SK-N-SH treated with all-trans-retinoic acid at 6 μM for 48 hours (cell line): ENCODE measurements at regions not wholly inside any gene's neighbourhood (a gene's known extent, or its start where the extent isn't known, plus 50 kb on each side); places are given as distances from the start of the nearest gene placed in this dataset.
A peak's percentile ranks its signal among the peaks of the same experiment; 100 is the strongest.

ENCODE experiments used
- ATAC-seq: fragments of 200-7000 bp; cut with Tn5 transposase; 3 replicates; pipeline ENCODE4 v1.9.1; 2020; ENCODE audit warnings: mild to moderate bottlenecking, moderate library complexity
- ARNTL ChIP-seq: fragments of 450-650 bp; formaldehyde crosslinking; IDR thresholded peaks from 2 replicates; pipeline ENCODE4 v1.5.0; 2020; ENCODE audit warnings: low read depth, mild to moderate bottlenecking, moderate library complexity, borderline replicate concordance
- BACH2 ChIP-seq: fragments of 250-450 bp; sonication (Bioruptor Pico); IDR thresholded peaks from 2 replicates; pipeline ENCODE4 v1.9.0; 2021; ENCODE audit warnings: mild to moderate bottlenecking, borderline replicate concordance
- CSDC2 ChIP-seq: fragments of 250-450 bp; sonication (Bioruptor Pico); IDR thresholded peaks from 2 replicates; pipeline ENCODE4 v1.5.0; 2020; ENCODE audit warnings: mild to moderate bottlenecking, moderate library complexity
- ESRRG ChIP-seq: fragments of 250-450 bp; sonication (Bioruptor Pico); IDR thresholded peaks from 2 replicates; pipeline ENCODE4 v1.6.1; 2021; ENCODE audit warnings: mild to moderate bottlenecking
- GLIS3 ChIP-seq: fragments of 250-450 bp; sonication (Bioruptor Pico); IDR thresholded peaks from 2 replicates; pipeline ENCODE4 v1.5.0; 2020; ENCODE audit warnings: mild to moderate bottlenecking, moderate library complexity
- ISL1 ChIP-seq: fragments of 250-450 bp; sonication (Bioruptor Pico); IDR thresholded peaks from 2 replicates; pipeline ENCODE4 v2.1.2; 2022; ENCODE audit warnings: mild to moderate bottlenecking, moderate library complexity
- OSR1 ChIP-seq: fragments of 250-450 bp; sonication (Bioruptor Pico); IDR thresholded peaks from 2 replicates; pipeline ENCODE4 v1.8.0; 2022; ENCODE audit warnings: moderate library complexity, mild to moderate bottlenecking, inconsistent platforms
- PPARA ChIP-seq: fragments of 250-450 bp; sonication (Bioruptor Pico); IDR thresholded peaks from 2 replicates; pipeline ENCODE4 v1.5.0; 2020; ENCODE audit warnings: mild to moderate bottlenecking, borderline replicate concordance
- SNAI2 ChIP-seq: fragments of 250-450 bp; sonication (Bioruptor Pico); IDR thresholded peaks from 2 replicates; pipeline ENCODE4 v1.5.0; 2020; ENCODE audit warnings: mild to moderate bottlenecking, moderate library complexity
- TCF4 ChIP-seq: fragments of 250-450 bp; sonication (Bioruptor Pico); IDR thresholded peaks from 2 replicates; pipeline ENCODE4 v1.8.0; 2021; ENCODE audit warnings: mild to moderate bottlenecking, moderate library complexity, borderline replicate concordance
- TOX ChIP-seq: fragments of 250-450 bp; sonication (Bioruptor Pico); IDR thresholded peaks from 2 replicates; pipeline ENCODE4 v1.8.0; 2021; ENCODE audit warnings: mild to moderate bottlenecking, moderate library complexity, borderline replicate concordance
- ZC3H10 ChIP-seq: fragments of 250-450 bp; sonication (Bioruptor Pico); IDR thresholded peaks from 2 replicates; pipeline ENCODE4 v1.5.1; 2021; ENCODE audit warnings: mild to moderate bottlenecking, moderate library complexity
- ZFP3 ChIP-seq: fragments of 250-450 bp; sonication (Bioruptor Pico); IDR thresholded peaks from 2 replicates; pipeline ENCODE4 v1.5.0; 2020; ENCODE audit warnings: mild to moderate bottlenecking, moderate library complexity
- ZFP30 ChIP-seq: fragments of 450-650 bp; formaldehyde crosslinking; IDR thresholded peaks from 2 replicates; pipeline ENCODE4 v1.5.0; 2022; ENCODE audit warnings: mild to moderate bottlenecking, moderate library complexity
- ZNF565 ChIP-seq: fragments of 450-650 bp; formaldehyde crosslinking; conservative IDR thresholded peaks from 2 replicates; pipeline ENCODE4 v1.5.0; 2020; ENCODE audit warnings: low read depth, mild to moderate bottlenecking, moderate library complexity
- ZNF70 ChIP-seq: fragments of 450-650 bp; formaldehyde crosslinking; IDR thresholded peaks from 2 replicates; pipeline ENCODE4 v1.5.0; 2020; ENCODE audit warnings: mild to moderate bottlenecking, moderate library complexity
- ZNF8 ChIP-seq: fragments of 450-650 bp; formaldehyde crosslinking; IDR thresholded peaks from 2 replicates; pipeline ENCODE4 v1.5.0; 2020; ENCODE audit warnings: mild to moderate bottlenecking, moderate library complexity
- TF ChIP-seq, protein P1 (sequence below): fragments of 250-450 bp; sonication (Bioruptor Pico); IDR thresholded peaks from 2 replicates; pipeline ENCODE4 v1.8.0; 2021; ENCODE audit warnings: low read depth, mild to moderate bottlenecking, moderate library complexity, borderline replicate concordance
- TF ChIP-seq, protein P2 (sequence below): fragments of 250-450 bp; sonication (Bioruptor Pico); IDR thresholded peaks from 2 replicates; pipeline ENCODE4 v1.5.1; 2020; ENCODE audit warnings: low read depth, mild to moderate bottlenecking, moderate library complexity
- TF ChIP-seq, protein P3 (sequence below): fragments of 250-450 bp; sonication (Bioruptor Pico); IDR thresholded peaks from 2 replicates; pipeline ENCODE4 v1.8.0; 2020; ENCODE audit warnings: mild to moderate bottlenecking, moderate library complexity, borderline replicate concordance

DNA sequence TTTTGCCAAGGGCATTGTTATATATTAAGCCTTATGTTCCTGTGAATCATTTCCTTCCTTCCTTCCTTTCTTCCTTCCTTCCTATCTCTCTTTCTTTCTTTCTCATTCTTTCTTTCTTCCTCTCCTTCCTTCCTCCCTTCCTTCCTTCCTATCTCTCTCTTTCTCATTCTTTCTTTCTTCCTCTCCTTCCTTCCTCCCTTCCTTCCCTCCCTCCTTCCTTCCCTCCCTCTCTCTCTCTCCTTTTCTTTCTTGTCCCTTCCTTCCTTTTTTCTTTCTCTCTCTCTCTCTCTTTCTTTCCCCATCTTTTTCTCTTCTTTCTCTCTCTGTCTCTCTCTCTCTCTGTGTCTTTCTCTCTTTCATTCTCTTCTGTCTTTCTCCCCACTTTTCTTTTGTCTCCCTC lies 226.6 kb downstream of the ETNK1 start:
- TF ChIP-seq SNAI2 (CRISPR knock-in tag) = no peak
- TF ChIP-seq, all 23 proteins: peak for 0
- no peak for ATAC-seq

DNA sequence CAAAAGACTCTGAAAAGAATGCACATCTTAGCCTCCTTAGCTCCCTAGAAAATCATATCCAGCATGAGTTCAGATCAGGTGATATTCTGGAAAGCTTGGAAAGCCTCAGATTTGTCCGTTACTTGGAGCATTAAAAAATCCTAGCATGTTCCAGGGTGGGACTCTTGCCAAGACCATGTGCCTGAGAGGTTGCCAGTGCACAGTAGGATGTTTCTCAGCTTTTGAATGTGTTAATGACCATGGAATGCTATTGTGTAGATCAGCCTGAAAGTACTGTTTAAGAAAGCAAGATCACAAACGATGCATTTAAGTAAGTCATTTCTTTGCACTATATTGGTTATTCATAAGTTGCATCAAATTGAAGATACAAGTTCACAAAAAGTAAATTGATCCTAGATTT lies 230.5 kb downstream of the ETNK1 start:
- ATAC-seq = no peak
- TF ChIP-seq PPARA (CRISPR knock-in tag) (no peak), CSDC2 (CRISPR knock-in tag) (no peak), TCF4 (CRISPR knock-in tag) (no peak), ZNF70 (CRISPR knock-in tag) (no peak), TOX (no peak), ESRRG (CRISPR knock-in tag) (no peak), ZFP30 (CRISPR knock-in tag) (no peak), ARNTL (no peak), ISL1 (CRISPR knock-in tag) (no peak), ZNF8 (CRISPR knock-in tag) (no peak), ZFP3 (no peak)
- TF ChIP-seq, protein P1, sequence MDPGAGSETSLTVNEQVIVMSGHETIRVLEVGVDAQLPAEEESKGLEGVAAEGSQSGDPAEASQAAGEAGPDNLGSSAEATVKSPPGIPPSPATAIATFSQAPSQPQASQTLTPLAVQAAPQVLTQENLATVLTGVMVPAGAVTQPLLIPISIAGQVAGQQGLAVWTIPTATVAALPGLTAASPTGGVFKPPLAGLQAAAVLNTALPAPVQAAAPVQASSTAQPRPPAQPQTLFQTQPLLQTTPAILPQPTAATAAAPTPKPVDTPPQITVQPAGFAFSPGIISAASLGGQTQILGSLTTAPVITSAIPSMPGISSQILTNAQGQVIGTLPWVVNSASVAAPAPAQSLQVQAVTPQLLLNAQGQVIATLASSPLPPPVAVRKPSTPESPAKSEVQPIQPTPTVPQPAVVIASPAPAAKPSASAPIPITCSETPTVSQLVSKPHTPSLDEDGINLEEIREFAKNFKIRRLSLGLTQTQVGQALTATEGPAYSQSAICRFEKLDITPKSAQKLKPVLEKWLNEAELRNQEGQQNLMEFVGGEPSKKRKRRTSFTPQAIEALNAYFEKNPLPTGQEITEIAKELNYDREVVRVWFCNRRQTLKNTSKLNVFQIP = no peak
- TF ChIP-seq, protein P2, sequence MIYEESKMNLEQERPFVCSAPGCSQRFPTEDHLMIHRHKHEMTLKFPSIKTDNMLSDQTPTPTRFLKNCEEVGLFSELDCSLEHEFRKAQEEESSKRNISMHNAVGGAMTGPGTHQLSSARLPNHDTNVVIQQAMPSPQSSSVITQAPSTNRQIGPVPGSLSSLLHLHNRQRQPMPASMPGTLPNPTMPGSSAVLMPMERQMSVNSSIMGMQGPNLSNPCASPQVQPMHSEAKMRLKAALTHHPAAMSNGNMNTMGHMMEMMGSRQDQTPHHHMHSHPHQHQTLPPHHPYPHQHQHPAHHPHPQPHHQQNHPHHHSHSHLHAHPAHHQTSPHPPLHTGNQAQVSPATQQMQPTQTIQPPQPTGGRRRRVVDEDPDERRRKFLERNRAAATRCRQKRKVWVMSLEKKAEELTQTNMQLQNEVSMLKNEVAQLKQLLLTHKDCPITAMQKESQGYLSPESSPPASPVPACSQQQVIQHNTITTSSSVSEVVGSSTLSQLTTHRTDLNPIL (CRISPR knock-in tag) = no peak

DNA sequence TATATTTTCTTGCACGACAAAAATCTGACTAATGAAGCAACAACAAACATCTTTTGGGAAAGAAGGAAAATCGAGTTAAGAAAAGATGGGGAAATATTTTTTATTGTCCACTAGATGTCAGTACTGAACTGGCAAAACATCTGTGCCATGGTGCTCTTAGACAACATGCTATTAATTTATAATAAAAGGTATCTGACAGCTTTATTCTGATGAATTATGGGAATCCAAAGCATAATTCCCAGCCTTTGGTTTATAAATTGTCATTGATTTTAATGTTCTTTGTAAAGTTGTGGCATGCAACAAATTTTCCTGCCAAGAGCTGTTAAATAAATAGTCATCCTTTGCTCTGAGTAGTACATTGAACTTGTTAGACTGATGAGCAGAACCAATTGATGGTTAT lies 231.2 kb downstream of the ETNK1 start:
- ATAC-seq = peak; percentile 54; the same call in 2 of the 3 replicates
- TF ChIP-seq ISL1 (CRISPR knock-in tag) = no peak
- TF ChIP-seq ZNF565 (CRISPR knock-in tag) = no peak
- TF ChIP-seq PPARA (CRISPR knock-in tag) = no peak
- TF ChIP-seq ESRRG (CRISPR knock-in tag) = no peak
- TF ChIP-seq BACH2 (CRISPR knock-in tag) = no peak
- TF ChIP-seq, protein P2 (CRISPR knock-in tag) = no peak
- no peak for TF ChIP-seq OSR1 (CRISPR knock-in tag)

DNA sequence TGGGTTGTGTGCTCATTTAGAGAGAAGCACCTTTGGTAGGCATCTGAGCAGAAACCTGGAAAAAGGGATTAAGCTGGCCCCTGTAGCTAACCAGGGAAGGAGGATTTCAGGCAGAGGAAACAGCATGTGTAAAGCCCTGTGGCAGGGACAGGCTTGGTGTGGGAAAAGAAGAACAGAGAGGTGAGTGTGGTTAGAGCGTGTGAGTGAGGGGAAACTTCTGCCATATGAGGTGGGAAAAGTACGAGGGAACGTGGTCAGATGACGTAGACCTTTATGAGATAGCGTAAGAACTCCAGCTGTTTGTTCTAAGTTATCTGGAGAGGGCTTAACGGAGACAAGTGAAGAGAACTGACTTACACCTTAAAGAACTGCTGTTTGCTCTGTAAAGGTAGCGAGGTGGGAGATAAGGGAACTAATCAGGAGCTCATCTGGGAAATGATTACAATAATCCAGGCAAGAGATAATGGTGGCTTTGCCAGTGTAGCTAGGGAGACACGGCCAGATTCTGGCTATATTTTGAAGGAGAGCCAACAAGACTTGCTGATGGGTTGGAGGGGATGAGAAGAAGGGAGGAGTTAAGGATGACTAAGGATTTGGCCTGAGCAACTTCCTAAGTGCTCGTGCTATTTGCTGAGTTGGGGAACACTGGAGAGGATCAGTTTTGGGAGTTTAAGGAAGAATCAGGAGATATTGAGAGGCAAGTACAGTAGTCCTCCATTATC lies 234.0 kb downstream of the ETNK1 start:
- TF ChIP-seq, protein P2 (CRISPR knock-in tag) = no peak
- TF ChIP-seq ZNF565 (CRISPR knock-in tag) (no peak), ZNF8 (CRISPR knock-in tag) (no peak), BACH2 (CRISPR knock-in tag) (no peak), ARNTL (no peak), TOX (no peak)
- TF ChIP-seq, protein P3, sequence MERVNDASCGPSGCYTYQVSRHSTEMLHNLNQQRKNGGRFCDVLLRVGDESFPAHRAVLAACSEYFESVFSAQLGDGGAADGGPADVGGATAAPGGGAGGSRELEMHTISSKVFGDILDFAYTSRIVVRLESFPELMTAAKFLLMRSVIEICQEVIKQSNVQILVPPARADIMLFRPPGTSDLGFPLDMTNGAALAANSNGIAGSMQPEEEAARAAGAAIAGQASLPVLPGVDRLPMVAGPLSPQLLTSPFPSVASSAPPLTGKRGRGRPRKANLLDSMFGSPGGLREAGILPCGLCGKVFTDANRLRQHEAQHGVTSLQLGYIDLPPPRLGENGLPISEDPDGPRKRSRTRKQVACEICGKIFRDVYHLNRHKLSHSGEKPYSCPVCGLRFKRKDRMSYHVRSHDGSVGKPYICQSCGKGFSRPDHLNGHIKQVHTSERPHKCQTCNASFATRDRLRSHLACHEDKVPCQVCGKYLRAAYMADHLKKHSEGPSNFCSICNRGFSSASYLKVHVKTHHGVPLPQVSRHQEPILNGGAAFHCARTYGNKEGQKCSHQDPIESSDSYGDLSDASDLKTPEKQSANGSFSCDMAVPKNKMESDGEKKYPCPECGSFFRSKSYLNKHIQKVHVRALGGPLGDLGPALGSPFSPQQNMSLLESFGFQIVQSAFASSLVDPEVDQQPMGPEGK (CRISPR knock-in tag) = no peak
- TF ChIP-seq, all 23 proteins: peak for 0
- ATAC-seq = no peak

DNA sequence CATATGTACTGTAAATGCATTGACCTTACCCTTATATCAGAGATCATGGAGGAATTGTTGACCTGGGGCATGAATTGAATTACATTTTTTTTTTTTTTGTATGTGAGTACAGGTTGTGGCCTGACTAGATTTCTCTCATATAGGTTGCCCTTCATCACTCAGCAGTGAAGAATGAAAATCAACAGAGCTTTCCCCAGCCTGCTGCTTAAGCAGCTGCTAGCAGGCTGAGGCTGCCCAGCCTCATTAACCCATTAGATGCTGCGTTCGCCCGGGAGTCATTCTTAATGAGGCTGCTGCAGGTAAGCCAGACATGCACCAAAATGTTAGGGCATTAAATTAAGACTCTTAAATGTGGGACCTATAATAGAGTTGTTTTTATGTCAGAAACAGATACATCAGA lies 236.0 kb downstream of the ETNK1 start:
- TF ChIP-seq ZFP30 (CRISPR knock-in tag) (no peak), TOX (no peak), ZNF70 (CRISPR knock-in tag) (no peak), ZC3H10 (CRISPR knock-in tag) (no peak), ISL1 (CRISPR knock-in tag) (no peak), ESRRG (CRISPR knock-in tag) (no peak), ZNF565 (CRISPR knock-in tag) (no peak), GLIS3 (CRISPR knock-in tag) (no peak), ZNF8 (CRISPR knock-in tag) (no peak)
- no peak for ATAC-seq
